H1 (cell line): ENCODE measurements at regions not wholly inside any gene's neighbourhood (a gene's known extent, or its start where the extent isn't known, plus 50 kb on each side); places are given as distances from the start of the nearest gene placed in this dataset.

Experiments
- CTCF ChIA-PET: fragments of 300-600 bp; sonication (Branson Sonifier 250); formaldehyde crosslinking; loops from one replicate; lab custom pipeline; 2021; ENCODE audit not compliant: partially characterized antibody; lab: Charles Lee
- POLR2A ChIA-PET: fragments of 300-600 bp; sonication (Branson Sonifier 250); formaldehyde crosslinking; loops from one replicate; lab custom pipeline; 2021; ENCODE audit warnings: inconsistent platforms; ENCODE audit not compliant: partially characterized antibody; lab: Charles Lee
- DNase-seq, 2 experiments: peaks; one replicate each; pipeline versions ENCODE4 v3.0.0 to v3.0.0-alpha.2; 2010 to 2022; ENCODE audit warnings: low spot score in 2 of 2, low read depth in 1 of 2, mixed read lengths in 1 of 2
- FAIRE-seq: peaks from 2 replicates; lab custom pipeline; 2011; peaks lifted over from hg19 to GRCh38; lab: Jason Lieb, UNC
- H2AFZ ChIP-seq: 2 replicates; pipeline ENCODE4 v1.8.1; 2012; ENCODE audit warnings: low read length, inconsistent platforms
- H2AK5ac ChIP-seq: 2 replicates; pipeline ENCODE4 v1.6.1; 2013; ENCODE audit warnings: low read depth, low read length
- H2BK120ac ChIP-seq: replicated peaks from 2 replicates; pipeline ENCODE3; 2013; ENCODE audit warnings: low read depth, low read length, inconsistent platforms
- H2BK12ac ChIP-seq: 2 replicates; pipeline ENCODE4 v1.6.1; 2013; ENCODE audit warnings: low read depth, low read length
- H2BK15ac ChIP-seq: 2 replicates; pipeline ENCODE4 v1.6.1; 2013; ENCODE audit warnings: low read length
- H2BK20ac ChIP-seq: 2 replicates; pipeline ENCODE4 v1.6.1; 2013; ENCODE audit warnings: low read length
- H2BK5ac ChIP-seq: 2 replicates; pipeline ENCODE4 v1.6.1; 2013; ENCODE audit warnings: low read depth, low read length
- H3K14ac ChIP-seq: 2 replicates; pipeline ENCODE4 v1.6.1; 2013; ENCODE audit warnings: inconsistent platforms; ENCODE audit not compliant: insufficient read length
- H3K18ac ChIP-seq: 2 replicates; pipeline ENCODE4 v1.6.1; 2013; ENCODE audit warnings: low read length; ENCODE audit errors: extremely low read depth
- H3K23ac ChIP-seq: 2 replicates; pipeline ENCODE4 v1.6.1; 2013; ENCODE audit warnings: inconsistent platforms; ENCODE audit not compliant: insufficient read length
- H3K23me2 ChIP-seq: 2 replicates; pipeline ENCODE4 v1.6.1; 2013; ENCODE audit warnings: low read depth, low read length
- H3K27ac ChIP-seq: 2 replicates; pipeline ENCODE4 v1.6.1; 2011; ENCODE audit warnings: low read depth, low read length, inconsistent platforms
- H3K27me3 ChIP-seq, 4 experiments: replicated peaks in 1 of 4; 1 replicate in 1 of 4; 2 replicates in 3 of 4; pipeline versions ENCODE4 v1.6.1 to v1.8.1; 2011 to 2013; ENCODE audit warnings: low read length in 3 of 4, mild to moderate bottlenecking in 3 of 4, inconsistent platforms in 2 of 4, mixed read lengths in 2 of 4, moderate library complexity in 1 of 4; ENCODE audit not compliant: control insufficient read depth in 3 of 4, insufficient read depth in 3 of 4; ENCODE audit errors: extremely low read depth in 1 of 4
- H3K36me3 ChIP-seq, 4 experiments: 2 replicates each; pipeline versions ENCODE4 v1.6.1 to v1.8.1; 2011 to 2013; ENCODE audit warnings: mild to moderate bottlenecking in 4 of 4, low read length in 3 of 4, moderate library complexity in 2 of 4, control low read depth in 1 of 4, inconsistent platforms in 1 of 4; ENCODE audit not compliant: insufficient read depth in 4 of 4, control insufficient read depth in 2 of 4
- H3K4ac ChIP-seq: replicated peaks from 2 replicates; pipeline ENCODE3; 2013; ENCODE audit warnings: low read length, low read depth, mixed read lengths, inconsistent platforms; ENCODE audit not compliant: insufficient read length
- H3K4me1 ChIP-seq, 4 experiments: replicated peaks in 1 of 4; 1 replicate in 1 of 4; 2 replicates in 3 of 4; pipeline versions ENCODE4 v1.6.1 to v1.8.1; 2011 to 2013; ENCODE audit warnings: low read length in 3 of 4, inconsistent platforms in 2 of 4, mixed read lengths in 1 of 4; ENCODE audit not compliant: insufficient read depth in 4 of 4, control insufficient read depth in 3 of 4
- H3K4me2 ChIP-seq, 2 experiments: 2 replicates each; pipeline versions ENCODE4 v1.6.1 to v1.8.1; 2011 to 2013; ENCODE audit warnings: low read depth in 2 of 2, low read length in 2 of 2, control low read depth in 1 of 2, inconsistent platforms in 1 of 2, mild to moderate bottlenecking in 1 of 2; ENCODE audit not compliant: insufficient read depth in 1 of 2
- H3K4me3 ChIP-seq, 4 experiments: fragments of 200-600, 300-600 bp in 1 of 4; sonication (generic), shearing (Covaris generic), sonication (Bioruptor Twin) in 1 of 4; 2 replicates each; pipeline versions ENCODE4 v1.5.1 to v1.8.1; 2011 to 2016; ENCODE audit warnings: low read length in 4 of 4, low read depth in 3 of 4, control low read depth in 2 of 4, inconsistent platforms in 2 of 4, mild to moderate bottlenecking in 2 of 4, mixed read lengths in 1 of 4, moderate library complexity in 1 of 4; ENCODE audit not compliant: insufficient read depth in 2 of 4; ENCODE audit errors: extremely low read depth in 1 of 4
- H3K56ac ChIP-seq: replicated peaks from 2 replicates; pipeline ENCODE3; 2013; ENCODE audit warnings: low read depth, mild to moderate bottlenecking, mixed read lengths, low read length, inconsistent platforms; ENCODE audit not compliant: insufficient read length
- H3K79me1 ChIP-seq: 2 replicates; pipeline ENCODE4 v1.6.1; 2013; ENCODE audit warnings: low read depth, low read length, control low read depth
- H3K79me2 ChIP-seq, 2 experiments: 2 replicates each; pipeline versions ENCODE4 v1.6.1 to v1.8.1; 2012 to 2013; ENCODE audit warnings: low read length in 2 of 2, mild to moderate bottlenecking in 2 of 2, inconsistent platforms in 1 of 2; ENCODE audit not compliant: insufficient read depth in 2 of 2, control insufficient read depth in 1 of 2
- H3K9ac ChIP-seq, 4 experiments: replicated peaks in 1 of 4; 1 replicate in 1 of 4; 2 replicates in 3 of 4; pipeline versions ENCODE4 v1.6.1 to v1.8.1; 2011 to 2013; ENCODE audit warnings: low read depth in 3 of 4, low read length in 3 of 4, control low read depth in 2 of 4, mild to moderate bottlenecking in 2 of 4, moderate library complexity in 2 of 4, inconsistent platforms in 1 of 4; ENCODE audit errors: extremely low read depth in 1 of 4
- H3K9me3 ChIP-seq, 2 experiments: 2 replicates each; pipeline versions ENCODE4 v1.6.1 to v1.8.1; 2012 to 2013; ENCODE audit warnings: mild to moderate bottlenecking in 2 of 2, moderate library complexity in 2 of 2, control low read depth in 1 of 2, inconsistent platforms in 1 of 2, low read depth in 1 of 2, low read length in 1 of 2, mixed read lengths in 1 of 2; ENCODE audit not compliant: insufficient read depth in 2 of 2
- H4K20me1 ChIP-seq, 2 experiments: replicated peaks in 1 of 2; 2 replicates each; pipeline versions ENCODE3 to v1.8.1; 2011 to 2013; ENCODE audit warnings: inconsistent platforms in 2 of 2, low read length in 2 of 2, mild to moderate bottlenecking in 1 of 2; ENCODE audit not compliant: insufficient read depth in 2 of 2, control insufficient read depth in 1 of 2
- H4K5ac ChIP-seq: 2 replicates; pipeline ENCODE4 v1.6.1; 2013; ENCODE audit warnings: low read length, low read depth, mixed read lengths, inconsistent platforms; ENCODE audit not compliant: insufficient read length
- H4K8ac ChIP-seq: 2 replicates; pipeline ENCODE4 v1.8.0; 2013; ENCODE audit warnings: mild to moderate bottlenecking, moderate library complexity, low read length, inconsistent platforms; ENCODE audit not compliant: insufficient read depth; ENCODE audit errors: extremely low read depth
- H4K91ac ChIP-seq: replicated peaks from 2 replicates; pipeline ENCODE3; 2013; ENCODE audit warnings: low read length, mixed read lengths, inconsistent platforms; ENCODE audit not compliant: insufficient read length
- BRCA1 ChIP-seq: IDR thresholded peaks from 2 replicates; pipeline ENCODE4 v1.6.1; 2012; ENCODE audit warnings: low read depth, low read length, improper control_type of control experiment
- EZH2 ChIP-seq: fragments of 200-600 bp; sonication (generic); IDR thresholded peaks from 2 replicates; pipeline ENCODE4 v1.7.1; 2012; ENCODE audit warnings: low read depth, mild to moderate bottlenecking, moderate library complexity, low read length, inconsistent platforms; ENCODE audit not compliant: severe bottlenecking
- KDM4A ChIP-seq: IDR thresholded peaks from one replicate; pipeline ENCODE4 v1.7.1; 2012; ENCODE audit warnings: low read depth, mild to moderate bottlenecking, moderate library complexity, low read length, inconsistent platforms; ENCODE audit not compliant: severe bottlenecking
- NRF1 ChIP-seq: IDR thresholded peaks from 2 replicates; pipeline ENCODE4 v1.6.1; 2011; ENCODE audit warnings: mild to moderate bottlenecking, low read depth, low read length, improper control_type of control experiment
- POU5F1 ChIP-seq: IDR thresholded peaks from 2 replicates; pipeline ENCODE4 v1.6.1; 2011; ENCODE audit warnings: low read depth, mild to moderate bottlenecking, low read length, moderate library complexity
- RAD21 ChIP-seq, 2 experiments: IDR thresholded peaks in 1 of 2; conservative IDR thresholded peaks in 1 of 2; 2 replicates each; pipeline ENCODE4 v1.6.1; 2011; ENCODE audit warnings: low read depth in 2 of 2, low read length in 2 of 2, improper control_type of control experiment in 1 of 2, inconsistent platforms in 1 of 2, mild to moderate bottlenecking in 1 of 2, moderate library complexity in 1 of 2
- SAP30 ChIP-seq: fragments of 300-600 bp; sonication (generic); IDR thresholded peaks from 2 replicates; pipeline ENCODE4 v1.7.1; 2012; ENCODE audit warnings: low read length, moderate library complexity, mild to moderate bottlenecking, inconsistent platforms; ENCODE audit not compliant: insufficient read depth, insufficient replicate concordance
- SUZ12 ChIP-seq: fragments of 200-600 bp; sonication (generic); IDR thresholded peaks from 2 replicates; pipeline ENCODE4 v1.6.1; 2012; ENCODE audit warnings: mild to moderate bottlenecking, inconsistent platforms, low read length, moderate library complexity, mixed read lengths
- TF ChIP-seq, protein P1 (sequence below): IDR thresholded peaks from 2 replicates; pipeline ENCODE4 v1.6.1; 2012; ENCODE audit warnings: inconsistent platforms
- TF ChIP-seq, protein P2 (sequence below), 3 experiments: IDR thresholded peaks; 1 replicate in 2 of 3; 2 replicates in 1 of 3; pipeline versions ENCODE4 v1.5.1 to v1.6.1; 2011; ENCODE audit warnings: low read length in 3 of 3, mild to moderate bottlenecking in 3 of 3, inconsistent platforms in 2 of 3, low read depth in 1 of 3, moderate library complexity in 1 of 3; ENCODE audit not compliant: insufficient read depth in 1 of 3; ENCODE audit errors: control extremely low read depth in 1 of 3

DNA sequence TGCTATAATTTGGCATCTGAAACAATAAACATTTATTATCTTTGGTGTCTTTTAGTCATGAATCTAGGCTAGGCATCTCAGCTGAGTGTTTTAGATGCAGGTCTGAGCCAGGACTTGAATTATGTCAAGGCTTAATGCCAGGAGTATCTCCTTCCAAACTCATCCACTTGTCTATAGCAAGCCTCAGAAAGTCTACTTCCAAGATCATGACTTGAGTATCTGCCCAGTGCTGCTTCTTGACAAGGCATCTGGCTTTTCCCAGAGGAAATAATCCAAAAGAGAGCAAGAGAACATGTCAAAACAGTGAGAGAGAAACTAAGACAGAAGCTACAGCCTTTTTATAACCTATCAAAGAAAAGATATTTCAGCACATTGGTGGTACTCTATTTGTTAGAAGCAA lies 1052.1 kb upstream of the PCDH10 start:
- no peak overlapping the region for H2AK5ac ChIP-seq
- no peaks in the 10 kb centered on the region for H3K23me2 ChIP-seq
- POLR2A ChIA-PET, result no interaction called here
- H3K23ac ChIP-seq, result no peak overlapping the region
- no peaks in the 10 kb centered on the region for H4K20me1 ChIP-seq
- H4K5ac ChIP-seq, result no peak overlapping the region
- no peak overlapping the region for H3K18ac ChIP-seq
- no peak overlapping the region for H3K56ac ChIP-seq
- no peak overlapping the region for H4K8ac ChIP-seq
- H3K4me3 ChIP-seq, result no peak overlapping the region
- H2AFZ ChIP-seq, result 0 out of 2 replicates have a peak overlapping the region, but pooled peaks have one; percentile 65
- no peaks in the 10 kb centered on the region for H3K4me1 ChIP-seq
- H3K9ac ChIP-seq, result no peak overlapping the region
- H2BK20ac ChIP-seq, result no peak overlapping the region
- H3K4me2 ChIP-seq, result no peak overlapping the region
- H3K9me3 ChIP-seq, result no peaks in the 10 kb centered on the region
- no peak overlapping the region for H3K14ac ChIP-seq
- no peak for FAIRE-seq
- no peak for DNase-seq
- no peaks in the 10 kb centered on the region; a peak in 1 of 8 replicates for H3K36me3 ChIP-seq
- no peaks in the 10 kb centered on the region for H3K79me1 ChIP-seq
- CTCF ChIA-PET, result interaction anchor here (0.5 kb wide), 1 partner anchor 531 kb away, joined by 3 read pairs; no protein-coding TSS in a partner anchor
- H2BK120ac ChIP-seq, result no peak overlapping the region
- peak overlapping the region; percentile 29; the same call in 1 of the 2 replicates for H2BK15ac ChIP-seq
- no peak overlapping the region; the same call in 1 of the 2 replicates for H3K27ac ChIP-seq
- H3K79me2 ChIP-seq, result no peaks in the 10 kb centered on the region
- no peak overlapping the region for H2BK12ac ChIP-seq
- no peak overlapping the region for H2BK5ac ChIP-seq
- H3K4ac ChIP-seq, result peak overlapping the region; percentile 27
- H4K91ac ChIP-seq, result no peak overlapping the region
- H3K27me3 ChIP-seq, result no peaks in the 10 kb centered on the region
- TF ChIP-seq SAP30 (no peak), NRF1 (no peak), RAD21 (IDR thresholded peaks at IDR 0.05 in 1 of 2, conservative IDR thresholded peaks at IDR 0.05 in 1 of 2; ENCODE audit: low read depth in 2 of 2, low read length in 2 of 2) (no peak), SUZ12 (no peak), BRCA1 (no peak), KDM4A (no peak), POU5F1 (no peak), EZH2 (no peak)
- TF ChIP-seq, protein P1, sequence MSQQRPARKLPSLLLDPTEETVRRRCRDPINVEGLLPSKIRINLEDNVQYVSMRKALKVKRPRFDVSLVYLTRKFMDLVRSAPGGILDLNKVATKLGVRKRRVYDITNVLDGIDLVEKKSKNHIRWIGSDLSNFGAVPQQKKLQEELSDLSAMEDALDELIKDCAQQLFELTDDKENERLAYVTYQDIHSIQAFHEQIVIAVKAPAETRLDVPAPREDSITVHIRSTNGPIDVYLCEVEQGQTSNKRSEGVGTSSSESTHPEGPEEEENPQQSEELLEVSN, result no peak
- TF ChIP-seq, protein P2, sequence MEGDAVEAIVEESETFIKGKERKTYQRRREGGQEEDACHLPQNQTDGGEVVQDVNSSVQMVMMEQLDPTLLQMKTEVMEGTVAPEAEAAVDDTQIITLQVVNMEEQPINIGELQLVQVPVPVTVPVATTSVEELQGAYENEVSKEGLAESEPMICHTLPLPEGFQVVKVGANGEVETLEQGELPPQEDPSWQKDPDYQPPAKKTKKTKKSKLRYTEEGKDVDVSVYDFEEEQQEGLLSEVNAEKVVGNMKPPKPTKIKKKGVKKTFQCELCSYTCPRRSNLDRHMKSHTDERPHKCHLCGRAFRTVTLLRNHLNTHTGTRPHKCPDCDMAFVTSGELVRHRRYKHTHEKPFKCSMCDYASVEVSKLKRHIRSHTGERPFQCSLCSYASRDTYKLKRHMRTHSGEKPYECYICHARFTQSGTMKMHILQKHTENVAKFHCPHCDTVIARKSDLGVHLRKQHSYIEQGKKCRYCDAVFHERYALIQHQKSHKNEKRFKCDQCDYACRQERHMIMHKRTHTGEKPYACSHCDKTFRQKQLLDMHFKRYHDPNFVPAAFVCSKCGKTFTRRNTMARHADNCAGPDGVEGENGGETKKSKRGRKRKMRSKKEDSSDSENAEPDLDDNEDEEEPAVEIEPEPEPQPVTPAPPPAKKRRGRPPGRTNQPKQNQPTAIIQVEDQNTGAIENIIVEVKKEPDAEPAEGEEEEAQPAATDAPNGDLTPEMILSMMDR (IDR thresholded peaks at IDR 0.05; ENCODE audit: control extremely low read depth in 1 of 3, insufficient read depth in 1 of 3, low read depth in 1 of 3, low read length in 3 of 3), result no peak
